HL-60 (cell line): ENCODE measurements at regions not wholly inside any gene's neighbourhood (a gene's known extent, or its start where the extent isn't known, plus 50 kb on each side); places are given as distances from the start of the nearest gene placed in this dataset.

Experiments used
- CTCF ChIP-seq: IDR thresholded peaks from one replicate; pipeline ENCODE4 v1.5.1; 2011; ENCODE audit warnings: low read length, control low read depth, inconsistent platforms; ENCODE audit not compliant: insufficient read depth
- GABPA ChIP-seq: IDR thresholded peaks from 2 replicates; pipeline ENCODE4 v1.6.1; 2012; ENCODE audit warnings: low read depth
- POLR2AphosphoS5 ChIP-seq: IDR thresholded peaks from 2 replicates; pipeline ENCODE4 v1.6.1; 2012; ENCODE audit warnings: low read depth
- REST ChIP-seq: IDR thresholded peaks from 2 replicates; pipeline ENCODE4 v1.6.1; 2012; ENCODE audit warnings: low read depth; ENCODE audit not compliant: insufficient replicate concordance
- SPI1 ChIP-seq: IDR thresholded peaks from 2 replicates; pipeline ENCODE4 v1.6.1; 2012; ENCODE audit warnings: low read depth, mild to moderate bottlenecking, borderline replicate concordance

GRCh38 chr4:106463622-106464021 lies 95.0 kb upstream of the GIMD1 start:
- TF ChIP-seq POLR2AphosphoS5 (no peak), CTCF (no peak), REST (no peak), GABPA (no peak), SPI1 (no peak)
